Stimulated activated CD4-positive, alpha-beta T cell treated with anti-CD3 and anti-CD28 coated beads, Interleukin-2, amount 100 ng/mL, for 48 hours (primary cell): ENCODE measurements at regions not wholly inside any gene's neighbourhood (a gene's known extent, or its start where the extent isn't known, plus 50 kb on each side); places are given as distances from the start of the nearest gene placed in this dataset.

Experiments
- DNase-seq, 2 donors: peaks; one replicate each; pipeline ENCODE4 v3.0.0-alpha.2; 2020

GRCh38 chrX:69024931-69025330 lies 140.3 kb downstream of the PJA1 start:
- no peak for DNase-seq

- no peak for DNase-seq
These were observed 141.0 kb downstream of the PJA1 start for GRCh38 chrX:69024161-69024736.

GRCh38 chrX:69022430-69022829 lies 142.8 kb downstream of the PJA1 start:
- no peak for DNase-seq

GRCh38 chrX:69021141-69021960 lies 143.9 kb downstream of the PJA1 start:
- no peak for DNase-seq

GRCh38 chrX:69020316-69020715 lies 144.9 kb downstream of the PJA1 start:
- DNase-seq: no peak

GRCh38 chrX:69019073-69019890 lies 146.0 kb downstream of the PJA1 start:
- DNase-seq: no peak

GRCh38 chrX:69018416-69019072 lies 146.7 kb downstream of the PJA1 start:
- no peak for DNase-seq

GRCh38 chrX:69016293-69016941 lies 148.8 kb downstream of the PJA1 start:
- DNase-seq: no peak

GRCh38 chrX:69015564-69016292 lies 149.5 kb downstream of the PJA1 start:
- DNase-seq: no peak

- no peak for DNase-seq
These were observed 150.1 kb downstream of the PJA1 start for GRCh38 chrX:69015156-69015555.

- DNase-seq: no peak
These were observed 151.1 kb downstream of the PJA1 start for GRCh38 chrX:69014200-69014599.

- no peak for DNase-seq
These were observed 154.9 kb downstream of the PJA1 start for GRCh38 chrX:69010339-69010738.

GRCh38 chrX:69000877-69001276 lies 164.4 kb downstream of the PJA1 start:
- no peak for DNase-seq

GRCh38 chrX:68999931-69000330 lies 165.3 kb downstream of the PJA1 start:
- DNase-seq: no peak

- no peak for DNase-seq
These were observed 165.9 kb downstream of the PJA1 start for GRCh38 chrX:68999356-68999755.

GRCh38 chrX:68998716-68999115 lies 166.5 kb downstream of the PJA1 start:
- DNase-seq: no peak

GRCh38 chrX:68997911-68998310 lies 167.3 kb downstream of the PJA1 start:
- DNase-seq: no peak

GRCh38 chrX:68997511-68997910 lies 167.7 kb downstream of the PJA1 start:
- no peak for DNase-seq

GRCh38 chrX:68995780-68996551 lies 167.1 kb downstream of the EFNB1 start:
- DNase-seq: no peak

GRCh38 chrX:68995386-68995779 lies 166.6 kb downstream of the EFNB1 start:
- DNase-seq: no peak

GRCh38 chrX:68994891-68995255 lies 166.1 kb downstream of the EFNB1 start:
- no peak for DNase-seq
